SK-N-SH (cell line): ENCODE measurements at regions not wholly inside any gene's neighbourhood (a gene's known extent, or its start where the extent isn't known, plus 50 kb on each side); places are given as distances from the start of the nearest gene placed in this dataset.

Experiments used
- CTCF ChIA-PET: fragments of 300-600, 350-600 bp; formaldehyde crosslinking; extraction: SDS; loops from one replicate; lab custom pipeline; 2021; lab: Yijun Ruan, JAX
- POLR2A ChIA-PET: fragments of 350-600 bp; sonication (Branson Sonifier 250); formaldehyde crosslinking; extraction: SDS; loops from one replicate; lab custom pipeline; 2020; ENCODE audit warnings: antibody characterized with exemption, inconsistent platforms; lab: Yijun Ruan, JAX
- DNase-seq: peaks from one replicate; pipeline ENCODE4 v3.0.0; 2012
- H2AFZ ChIP-seq: fragments of 200-600 bp; sonication (generic); 2 replicates; pipeline ENCODE4 v1.8.1; 2016; ENCODE audit warnings: antibody characterized with exemption, mild to moderate bottlenecking, low read depth
- H3F3A ChIP-seq: fragments of 200-600 bp; sonication (generic); replicated peaks from 2 replicates; pipeline ENCODE3; 2016; ENCODE audit warnings: antibody characterized with exemption, mild to moderate bottlenecking; ENCODE audit not compliant: insufficient read depth
- H3K27ac ChIP-seq, 2 experiments: fragments of 200-500 bp in 1 of 2; fragments of 200-600 bp in 1 of 2; sonication (Bioruptor generic) in 1 of 2; sonication (generic), shearing (Covaris generic) in 1 of 2; 2 replicates each; pipeline versions ENCODE4 v1.5.1 to v1.6.1; 2014 to 2016; ENCODE audit warnings: low read depth in 2 of 2, inconsistent platforms in 1 of 2, low read length in 1 of 2, mild to moderate bottlenecking in 1 of 2, mixed read lengths in 1 of 2
- H3K27me3 ChIP-seq: fragments of 200-600 bp; sonication (generic), shearing (Covaris generic); 2 replicates; pipeline ENCODE4 v1.6.1; 2016; ENCODE audit warnings: mixed run types; ENCODE audit not compliant: insufficient read depth
- H3K36me3 ChIP-seq, 2 experiments: fragments of 200-500 bp in 1 of 2; fragments of 200-600 bp in 1 of 2; sonication (Bioruptor generic) in 1 of 2; sonication (generic) in 1 of 2; replicated peaks in 1 of 2; 2 replicates each; pipeline versions ENCODE3 to v1.5.1; 2014 to 2016; ENCODE audit warnings: low read length in 1 of 2, mild to moderate bottlenecking in 1 of 2; ENCODE audit not compliant: insufficient read depth in 2 of 2, control insufficient read depth in 1 of 2
- H3K4me1 ChIP-seq, 2 experiments: fragments of 200-500 bp in 1 of 2; fragments of 200-600 bp in 1 of 2; sonication (Bioruptor generic) in 1 of 2; sonication (generic), shearing (Covaris generic) in 1 of 2; 2 replicates each; pipeline versions ENCODE4 v1.5.1 to v1.6.1; 2014 to 2016; ENCODE audit warnings: low read depth in 1 of 2, low read length in 1 of 2, mixed run types in 1 of 2; ENCODE audit not compliant: insufficient read depth in 2 of 2, control insufficient read depth in 1 of 2
- H3K4me2 ChIP-seq: fragments of 200-600 bp; sonication (generic), shearing (Covaris generic); 2 replicates; pipeline ENCODE4 v1.6.1; 2017; ENCODE audit warnings: mixed run types
- H3K4me3 ChIP-seq, 2 experiments: fragments of 200-500 bp in 1 of 2; fragments of 200-600 bp in 1 of 2; sonication (Bioruptor generic) in 1 of 2; sonication (generic), shearing (Covaris generic) in 1 of 2; 2 replicates each; pipeline versions ENCODE4 v1.5.1 to v1.8.1; 2014 to 2016; ENCODE audit warnings: low read depth in 2 of 2, inconsistent platforms in 1 of 2, low read length in 1 of 2, mild to moderate bottlenecking in 1 of 2, mixed read lengths in 1 of 2, moderate library complexity in 1 of 2
- H3K79me2 ChIP-seq: fragments of 200-600 bp; sonication (generic); 2 replicates; pipeline ENCODE4 v1.8.1; 2017; ENCODE audit warnings: mild to moderate bottlenecking; ENCODE audit not compliant: insufficient read depth
- H3K9ac ChIP-seq: fragments of 200-600 bp; sonication (generic); 2 replicates; pipeline ENCODE4 v1.6.1; 2017; ENCODE audit warnings: mixed run types
- H3K9me2 ChIP-seq: fragments of 200-600 bp; sonication (generic); 2 replicates; pipeline ENCODE4 v1.6.1; 2017; ENCODE audit warnings: mixed run types
- H3K9me3 ChIP-seq: fragments of 200-600 bp; sonication (generic); 2 replicates; pipeline ENCODE4 v1.6.1; 2017; ENCODE audit warnings: mixed run types, mild to moderate bottlenecking, moderate library complexity
- H4K20me1 ChIP-seq: fragments of 200-600 bp; sonication (generic); 2 replicates; pipeline ENCODE4 v1.6.1; 2017; ENCODE audit warnings: mild to moderate bottlenecking, mixed run types; ENCODE audit not compliant: insufficient read depth
- CHD2 ChIP-seq: fragments of 150-350 bp; IDR thresholded peaks from 2 replicates; pipeline ENCODE4 v1.6.1; 2018; ENCODE audit warnings: low read length; ENCODE audit not compliant: partially characterized antibody
- ELF1 ChIP-seq: IDR thresholded peaks from 2 replicates; pipeline ENCODE4 v1.4.0; 2012
- EP300 ChIP-seq, 2 experiments: IDR thresholded peaks; 2 replicates each; pipeline versions ENCODE4 v1.4.0 to v1.6.1; 2012; ENCODE audit warnings: borderline replicate concordance in 1 of 2, low read depth in 1 of 2, low read length in 1 of 2
- EZH2phosphoT487 ChIP-seq: fragments of 200-600 bp; sonication (generic); IDR thresholded peaks from 2 replicates; pipeline ENCODE4 v1.6.1; 2017; ENCODE audit warnings: low read depth, mixed run types, mild to moderate bottlenecking, antibody characterized with exemption, moderate library complexity, borderline replicate concordance
- FOSL2 ChIP-seq: IDR thresholded peaks from 2 replicates; pipeline ENCODE4 v1.4.0; 2012; ENCODE audit warnings: low read depth, mild to moderate bottlenecking, moderate library complexity, borderline replicate concordance
- FOXJ3 ChIP-seq: sonication (generic); formaldehyde crosslinking; IDR thresholded peaks from 2 replicates; pipeline ENCODE4 v1.5.1; 2020; ENCODE audit warnings: mild to moderate bottlenecking, missing genetic modification reagents
- FOXM1 ChIP-seq: IDR thresholded peaks from 2 replicates; pipeline ENCODE4 v1.4.0; 2012; ENCODE audit warnings: low read depth, mild to moderate bottlenecking
- GABPA ChIP-seq: IDR thresholded peaks from 2 replicates; pipeline ENCODE4 v1.4.0; 2012; ENCODE audit warnings: low read depth, mild to moderate bottlenecking
- GATA2 ChIP-seq: sonication (generic); formaldehyde crosslinking; IDR thresholded peaks from 2 replicates; pipeline ENCODE4 v1.5.0; 2020; ENCODE audit warnings: mild to moderate bottlenecking, missing genetic modification reagents
- JUND ChIP-seq: IDR thresholded peaks from 2 replicates; pipeline ENCODE4 v1.4.0; 2012
- NFIC ChIP-seq: IDR thresholded peaks from 2 replicates; pipeline ENCODE4 v1.4.0; 2012; ENCODE audit warnings: borderline replicate concordance
- NRF1 ChIP-seq: IDR thresholded peaks from 2 replicates; pipeline ENCODE4 v1.6.1; 2012; ENCODE audit warnings: low read depth, mild to moderate bottlenecking, low read length
- RCOR1 ChIP-seq: fragments of 150-350 bp; IDR thresholded peaks from 2 replicates; pipeline ENCODE4 v1.6.1; 2017; ENCODE audit warnings: antibody characterized with exemption, low read length
- RFX5 ChIP-seq: IDR thresholded peaks from 2 replicates; pipeline ENCODE4 v1.6.1; 2012; ENCODE audit warnings: mild to moderate bottlenecking, improper control_type of control experiment, low read length
- SIN3A ChIP-seq: IDR thresholded peaks from 2 replicates; pipeline ENCODE4 v1.6.1; 2012; ENCODE audit warnings: low read depth, mild to moderate bottlenecking, low read length, moderate library complexity, borderline replicate concordance
- SMC3 ChIP-seq: IDR thresholded peaks from 2 replicates; pipeline ENCODE4 v1.6.1; 2012; ENCODE audit warnings: low read depth, low read length, improper control_type of control experiment
- TCF12 ChIP-seq: IDR thresholded peaks from 2 replicates; pipeline ENCODE4 v1.4.0; 2012
- WGBS: methylation state at CpG from one replicate; pipeline ENCODE4 v1.1.6; 2017; ENCODE audit warnings: low lambda C conversion rate; 5-methylcytosine and 5-hydroxymethylcytosine counted together
- TF ChIP-seq, protein P1 (sequence below): IDR thresholded peaks from 2 replicates; pipeline ENCODE4; 2012
- TF ChIP-seq, protein P2 (sequence below): IDR thresholded peaks from 2 replicates; pipeline ENCODE4 v1.4.0; 2012; ENCODE audit warnings: low read depth, borderline replicate concordance
- TF ChIP-seq, protein P3 (sequence below): fragments of 200-600 bp; sonication (generic); IDR thresholded peaks from 2 replicates; pipeline ENCODE4 v1.6.1; 2017; ENCODE audit warnings: antibody characterized with exemption, mild to moderate bottlenecking, moderate library complexity
- TF ChIP-seq, protein P4 (sequence below): fragments of 150-350 bp; IDR thresholded peaks from 2 replicates; pipeline ENCODE4 v1.6.1; 2016; ENCODE audit warnings: mild to moderate bottlenecking, low read depth, low read length

DNA sequence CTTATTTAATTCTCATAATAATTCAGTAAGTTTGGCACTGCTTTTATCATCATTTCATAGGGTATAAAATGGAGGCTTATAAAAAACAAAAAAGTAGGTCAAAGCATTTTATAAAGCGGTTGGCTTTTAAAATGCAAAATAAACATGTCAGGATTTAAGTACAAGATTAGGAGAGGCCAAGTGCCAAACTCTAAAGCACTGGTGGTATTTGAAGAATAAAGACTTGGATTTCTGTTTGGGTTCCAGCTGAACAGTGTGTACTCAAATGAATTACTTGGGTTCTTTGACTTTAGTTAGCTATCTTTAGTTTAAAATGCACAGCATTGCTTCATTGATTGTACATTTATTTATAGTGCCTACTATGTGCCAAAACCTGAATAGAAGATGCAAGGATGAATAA lies 966.6 kb upstream of the SEL1L start (continued):
- TF ChIP-seq, protein P1, sequence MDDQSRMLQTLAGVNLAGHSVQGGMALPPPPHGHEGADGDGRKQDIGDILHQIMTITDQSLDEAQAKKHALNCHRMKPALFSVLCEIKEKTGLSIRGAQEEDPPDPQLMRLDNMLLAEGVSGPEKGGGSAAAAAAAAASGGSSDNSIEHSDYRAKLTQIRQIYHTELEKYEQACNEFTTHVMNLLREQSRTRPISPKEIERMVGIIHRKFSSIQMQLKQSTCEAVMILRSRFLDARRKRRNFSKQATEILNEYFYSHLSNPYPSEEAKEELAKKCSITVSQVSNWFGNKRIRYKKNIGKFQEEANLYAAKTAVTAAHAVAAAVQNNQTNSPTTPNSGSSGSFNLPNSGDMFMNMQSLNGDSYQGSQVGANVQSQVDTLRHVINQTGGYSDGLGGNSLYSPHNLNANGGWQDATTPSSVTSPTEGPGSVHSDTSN: no peak
- TF ChIP-seq ELF1 (no peak), EZH2phosphoT487 (no peak)
- TF ChIP-seq, all 33 proteins: peak for 0

DNA sequence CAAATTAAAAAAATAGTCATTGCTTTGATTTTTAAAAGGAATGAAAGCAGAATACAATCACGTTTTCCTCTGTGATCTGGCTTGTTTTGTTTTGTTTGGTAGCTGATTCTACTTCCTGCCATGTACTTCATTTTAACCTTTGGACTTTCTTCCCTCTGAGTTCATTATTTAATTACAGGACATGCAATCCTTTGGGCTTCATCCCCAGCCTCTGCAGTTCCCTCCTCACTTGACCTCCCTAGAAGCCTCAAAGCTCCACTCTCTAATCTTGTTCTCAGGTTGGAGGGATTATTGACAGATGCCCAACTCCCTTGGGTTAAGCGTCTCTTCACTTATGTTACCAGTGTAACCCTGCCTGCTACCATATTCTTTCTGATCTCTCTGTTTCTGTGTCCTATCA lies 967.9 kb upstream of the SEL1L start:
- 1% methylated on average over 2 of the region's 2 CpGs for WGBS
- H2AFZ ChIP-seq: no peak overlapping the region
- ChIA-PET POLR2A (no interaction called here), CTCF (no interaction called here)
- H3K4me2 ChIP-seq: no peak overlapping the region
- no peaks in the 10 kb centered on the region for H3K27me3 ChIP-seq
- H3K9me3 ChIP-seq: no peaks in the 10 kb centered on the region
- no peaks in the 10 kb centered on the region for H3F3A ChIP-seq
- no peak overlapping the region for H3K9ac ChIP-seq
- H3K36me3 ChIP-seq: no peaks in the 10 kb centered on the region
- DNase-seq: no peak
- no peak overlapping the region for H3K4me3 ChIP-seq
- no peaks in the 10 kb centered on the region for H3K9me2 ChIP-seq
- no peaks in the 10 kb centered on the region for H3K79me2 ChIP-seq
- no peaks in the 10 kb centered on the region for H3K4me1 ChIP-seq
- TF ChIP-seq, protein P2, sequence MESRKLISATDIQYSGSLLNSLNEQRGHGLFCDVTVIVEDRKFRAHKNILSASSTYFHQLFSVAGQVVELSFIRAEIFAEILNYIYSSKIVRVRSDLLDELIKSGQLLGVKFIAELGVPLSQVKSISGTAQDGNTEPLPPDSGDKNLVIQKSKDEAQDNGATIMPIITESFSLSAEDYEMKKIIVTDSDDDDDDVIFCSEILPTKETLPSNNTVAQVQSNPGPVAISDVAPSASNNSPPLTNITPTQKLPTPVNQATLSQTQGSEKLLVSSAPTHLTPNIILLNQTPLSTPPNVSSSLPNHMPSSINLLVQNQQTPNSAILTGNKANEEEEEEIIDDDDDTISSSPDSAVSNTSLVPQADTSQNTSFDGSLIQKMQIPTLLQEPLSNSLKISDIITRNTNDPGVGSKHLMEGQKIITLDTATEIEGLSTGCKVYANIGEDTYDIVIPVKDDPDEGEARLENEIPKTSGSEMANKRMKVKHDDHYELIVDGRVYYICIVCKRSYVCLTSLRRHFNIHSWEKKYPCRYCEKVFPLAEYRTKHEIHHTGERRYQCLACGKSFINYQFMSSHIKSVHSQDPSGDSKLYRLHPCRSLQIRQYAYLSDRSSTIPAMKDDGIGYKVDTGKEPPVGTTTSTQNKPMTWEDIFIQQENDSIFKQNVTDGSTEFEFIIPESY: no peak
- no peak for TF ChIP-seq EP300 (IDR thresholded peaks at IDR 0.05; ENCODE audit: borderline replicate concordance in 1 of 2, low read depth in 1 of 2, low read length in 1 of 2)
- TF ChIP-seq, all 33 proteins: peak for 0
- Histone ChIP-seq H4K20me1 (no peaks in the 10 kb centered on the region), H3K27ac (no peak overlapping the region)

DNA sequence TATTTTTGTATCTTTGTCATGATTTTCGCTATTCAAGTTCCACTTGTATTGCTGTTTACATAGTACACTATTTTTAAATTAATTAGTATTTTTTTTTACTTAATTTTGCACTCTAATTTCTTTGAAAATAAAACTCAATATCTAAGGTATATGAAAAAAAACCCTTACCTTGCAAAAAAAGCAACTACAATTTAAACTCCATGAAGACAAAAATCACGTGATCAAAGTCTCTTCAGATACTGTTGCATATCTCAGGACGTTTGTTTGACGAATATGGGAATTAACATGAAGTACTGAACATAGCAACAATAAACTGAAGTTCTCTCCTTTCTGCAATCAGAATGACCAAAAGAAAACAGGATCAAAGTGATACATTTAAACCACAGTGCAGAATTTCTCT lies 968.4 kb upstream of the SEL1L start:
- Histone ChIP-seq H3K4me3 (no peak overlapping the region), H3F3A (no peaks in the 10 kb centered on the region), H3K9ac (no peak overlapping the region), H3K27ac (no peak overlapping the region), H3K27me3 (no peaks in the 10 kb centered on the region), H3K9me3 (no peaks in the 10 kb centered on the region), H3K9me2 (no peaks in the 10 kb centered on the region), H3K36me3 (no peaks in the 10 kb centered on the region), H3K79me2 (no peaks in the 10 kb centered on the region), H4K20me1 (no peaks in the 10 kb centered on the region), H3K4me2 (no peak overlapping the region), H3K4me1 (no peaks in the 10 kb centered on the region), H2AFZ (no peak overlapping the region)
- DNase-seq: no peak
- WGBS: 19% methylated on average over 4 of the region's 4 CpGs
- POLR2A ChIA-PET: no interaction called here
- CTCF ChIA-PET: no interaction called here
- TF ChIP-seq, protein P3, sequence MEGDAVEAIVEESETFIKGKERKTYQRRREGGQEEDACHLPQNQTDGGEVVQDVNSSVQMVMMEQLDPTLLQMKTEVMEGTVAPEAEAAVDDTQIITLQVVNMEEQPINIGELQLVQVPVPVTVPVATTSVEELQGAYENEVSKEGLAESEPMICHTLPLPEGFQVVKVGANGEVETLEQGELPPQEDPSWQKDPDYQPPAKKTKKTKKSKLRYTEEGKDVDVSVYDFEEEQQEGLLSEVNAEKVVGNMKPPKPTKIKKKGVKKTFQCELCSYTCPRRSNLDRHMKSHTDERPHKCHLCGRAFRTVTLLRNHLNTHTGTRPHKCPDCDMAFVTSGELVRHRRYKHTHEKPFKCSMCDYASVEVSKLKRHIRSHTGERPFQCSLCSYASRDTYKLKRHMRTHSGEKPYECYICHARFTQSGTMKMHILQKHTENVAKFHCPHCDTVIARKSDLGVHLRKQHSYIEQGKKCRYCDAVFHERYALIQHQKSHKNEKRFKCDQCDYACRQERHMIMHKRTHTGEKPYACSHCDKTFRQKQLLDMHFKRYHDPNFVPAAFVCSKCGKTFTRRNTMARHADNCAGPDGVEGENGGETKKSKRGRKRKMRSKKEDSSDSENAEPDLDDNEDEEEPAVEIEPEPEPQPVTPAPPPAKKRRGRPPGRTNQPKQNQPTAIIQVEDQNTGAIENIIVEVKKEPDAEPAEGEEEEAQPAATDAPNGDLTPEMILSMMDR: no peak
- TF ChIP-seq FOXJ3 (no peak), NRF1 (no peak), FOXM1 (no peak), RCOR1 (no peak), RFX5 (no peak), SMC3 (no peak), EP300 (IDR thresholded peaks at IDR 0.05; ENCODE audit: borderline replicate concordance in 1 of 2, low read depth in 1 of 2, low read length in 1 of 2) (no peak), NFIC (no peak), SIN3A (no peak), GATA2 (CRISPR knock-in tag) (no peak), FOSL2 (no peak), TCF12 (no peak), GABPA (no peak), CHD2 (no peak), JUND (no peak)
- TF ChIP-seq, protein P4, sequence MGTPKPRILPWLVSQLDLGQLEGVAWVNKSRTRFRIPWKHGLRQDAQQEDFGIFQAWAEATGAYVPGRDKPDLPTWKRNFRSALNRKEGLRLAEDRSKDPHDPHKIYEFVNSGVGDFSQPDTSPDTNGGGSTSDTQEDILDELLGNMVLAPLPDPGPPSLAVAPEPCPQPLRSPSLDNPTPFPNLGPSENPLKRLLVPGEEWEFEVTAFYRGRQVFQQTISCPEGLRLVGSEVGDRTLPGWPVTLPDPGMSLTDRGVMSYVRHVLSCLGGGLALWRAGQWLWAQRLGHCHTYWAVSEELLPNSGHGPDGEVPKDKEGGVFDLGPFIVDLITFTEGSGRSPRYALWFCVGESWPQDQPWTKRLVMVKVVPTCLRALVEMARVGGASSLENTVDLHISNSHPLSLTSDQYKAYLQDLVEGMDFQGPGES: no peak
- TF ChIP-seq, protein P1: no peak
